HG02870 (cell line): ENCODE measurements at regions not wholly inside any gene's neighbourhood (a gene's known extent, or its start where the extent isn't known, plus 50 kb on each side); places are given as distances from the start of the nearest gene placed in this dataset.
A peak's percentile ranks its signal among the peaks of the same experiment; 100 is the strongest.

Experiments used
- ATAC-seq: cut with Tn5 transposase; IDR thresholded peaks from one replicate; pipeline ENCODE4 v1.9.1; 2021; ENCODE audit warnings: mild to moderate bottlenecking, moderate library complexity; ENCODE audit not compliant: unreplicated experiment

- no peak for ATAC-seq
Observed at GRCh38 chr6:151753581-151753980, 53.9 kb upstream of the ESR1 start.

DNA sequence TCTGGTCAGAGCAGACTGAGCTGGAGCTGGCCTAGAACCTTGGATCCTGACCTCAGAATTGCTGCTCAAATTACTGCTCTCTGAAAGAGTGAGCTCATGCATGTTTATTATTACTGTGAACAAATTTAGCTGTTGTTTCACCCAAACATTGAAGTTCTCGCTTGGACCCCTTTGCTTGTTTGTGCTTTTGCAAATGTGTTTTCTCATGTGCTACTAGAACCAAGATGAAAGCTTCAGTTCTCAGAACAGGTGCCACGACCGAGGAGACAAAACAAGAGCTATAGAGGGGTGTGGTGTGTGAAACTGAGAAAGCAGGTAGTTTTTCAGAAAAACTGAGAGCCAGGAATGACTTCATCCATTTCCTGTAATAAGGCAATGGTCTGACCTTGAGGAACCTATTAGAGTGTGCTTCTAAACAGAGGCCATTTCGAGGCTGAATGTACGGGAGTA lies 50.0 kb upstream of the ESR1 start:
- ATAC-seq = peak; percentile 97
